ENCODE measurements at regions not wholly inside any gene's neighbourhood (a gene's known extent, or its start where the extent isn't known, plus 50 kb on each side); places are given as distances from the start of the nearest gene placed in this dataset.

DNA sequence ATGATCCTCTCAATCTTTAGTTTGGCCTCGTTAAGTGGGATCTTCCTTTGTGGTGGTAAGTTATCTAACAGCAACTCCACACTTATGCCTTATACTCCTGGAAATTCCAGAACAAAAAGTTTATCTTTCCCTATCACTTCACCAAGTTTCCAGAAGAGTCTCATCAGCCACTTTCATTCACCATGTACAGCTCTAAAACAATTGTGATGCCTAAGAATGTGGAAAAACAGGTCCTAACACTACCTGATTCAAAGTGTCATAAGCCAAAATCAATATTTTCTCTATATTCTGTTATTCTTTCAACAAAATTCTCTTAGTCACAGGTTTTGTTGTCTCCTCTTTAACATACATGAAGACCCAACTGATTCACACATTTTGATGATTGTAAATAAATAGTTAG, 342.4 kb upstream of the TYRP1 start:
- intact Hi-C loops (cut with DNase I; ENCODE audit: low total_unique reads) (no loop called here), in situ Hi-C loops (cut with MboI; ENCODE audit: low pct_ligation_motif_present in 1 of 4, low pct_unique_long_range_greater_than_20kb in 1 of 4, low sequenced_read_pairs in 3 of 4) (no loop called here)
- H3K9me3 ChIP-seq: no peaks in the 10 kb centered on the region
- WGBS, 2 donors (ENCODE audit: low coverage in 1 of 2): 36 to 75% methylated on average over 1 of the region's 1 CpG
- no peaks in the 10 kb centered on the region for H3K27me3 ChIP-seq
- H3K4me3 ChIP-seq: no peak overlapping the region
- no peaks in the 10 kb centered on the region for H3K36me3 ChIP-seq
- DNase-seq: no peak
- H3K4me1 ChIP-seq: no peaks in the 10 kb centered on the region
- H3K27ac ChIP-seq: no peak overlapping the region
- TF ChIP-seq EP300 (IDR thresholded peaks at IDR 0.05; ENCODE audit: low read depth): no peak
- TF ChIP-seq POLR2AphosphoS5 (IDR thresholded peaks at IDR 0.05): no peak
- TF ChIP-seq, protein P1, sequence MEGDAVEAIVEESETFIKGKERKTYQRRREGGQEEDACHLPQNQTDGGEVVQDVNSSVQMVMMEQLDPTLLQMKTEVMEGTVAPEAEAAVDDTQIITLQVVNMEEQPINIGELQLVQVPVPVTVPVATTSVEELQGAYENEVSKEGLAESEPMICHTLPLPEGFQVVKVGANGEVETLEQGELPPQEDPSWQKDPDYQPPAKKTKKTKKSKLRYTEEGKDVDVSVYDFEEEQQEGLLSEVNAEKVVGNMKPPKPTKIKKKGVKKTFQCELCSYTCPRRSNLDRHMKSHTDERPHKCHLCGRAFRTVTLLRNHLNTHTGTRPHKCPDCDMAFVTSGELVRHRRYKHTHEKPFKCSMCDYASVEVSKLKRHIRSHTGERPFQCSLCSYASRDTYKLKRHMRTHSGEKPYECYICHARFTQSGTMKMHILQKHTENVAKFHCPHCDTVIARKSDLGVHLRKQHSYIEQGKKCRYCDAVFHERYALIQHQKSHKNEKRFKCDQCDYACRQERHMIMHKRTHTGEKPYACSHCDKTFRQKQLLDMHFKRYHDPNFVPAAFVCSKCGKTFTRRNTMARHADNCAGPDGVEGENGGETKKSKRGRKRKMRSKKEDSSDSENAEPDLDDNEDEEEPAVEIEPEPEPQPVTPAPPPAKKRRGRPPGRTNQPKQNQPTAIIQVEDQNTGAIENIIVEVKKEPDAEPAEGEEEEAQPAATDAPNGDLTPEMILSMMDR (IDR thresholded peaks at IDR 0.05): no peak
- no peak for TF ChIP-seq POLR2A (IDR thresholded peaks at IDR 0.05)

DNA sequence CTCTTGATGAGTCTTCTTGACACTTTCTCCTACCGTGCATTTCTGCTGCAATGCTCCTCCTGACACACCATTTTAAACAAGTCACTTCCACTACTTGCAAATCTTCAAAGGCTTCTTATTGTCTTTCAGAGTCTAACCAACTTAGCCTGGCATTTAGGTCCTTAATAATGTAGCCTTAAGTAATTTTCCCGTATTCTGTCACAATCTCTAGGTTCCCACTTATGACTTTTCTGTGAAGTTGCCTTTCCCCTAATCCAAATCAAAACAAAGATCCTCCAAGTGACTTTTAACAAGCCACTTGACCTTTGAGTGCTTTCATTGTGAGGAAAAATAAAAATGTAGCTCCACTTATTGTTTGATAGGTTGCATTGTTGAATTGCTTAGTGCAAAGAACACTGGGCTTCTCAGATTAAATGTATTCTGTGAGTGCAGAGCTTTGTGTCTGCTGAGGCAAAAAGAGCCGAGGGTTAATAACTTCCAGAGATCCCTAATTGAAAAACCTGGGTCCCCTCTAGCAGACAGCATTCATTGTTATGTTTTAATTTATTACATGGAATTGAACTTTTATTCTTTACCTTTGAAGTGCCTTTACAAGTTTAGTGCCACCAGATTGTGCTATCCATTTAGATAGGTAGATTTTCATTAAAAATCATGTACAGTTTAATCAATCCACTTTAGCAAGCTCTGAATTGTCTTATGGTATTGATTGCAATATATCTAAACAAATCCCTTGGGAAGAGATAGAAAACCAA, 341.7 kb upstream of the TYRP1 start:
- TF ChIP-seq EP300 (IDR thresholded peaks at IDR 0.05; ENCODE audit: low read depth) (no peak), POLR2AphosphoS5 (IDR thresholded peaks at IDR 0.05) (no peak), POLR2A (IDR thresholded peaks at IDR 0.05) (no peak)
- TF ChIP-seq, protein P1 (IDR thresholded peaks at IDR 0.05): no peak
- intact Hi-C loops (cut with DNase I; ENCODE audit: low total_unique reads): loop anchor here (2.0 kb wide), 1 partner anchor 359 kb away; no protein-coding TSS in a partner anchor
- H3K4me1 ChIP-seq: no peaks in the 10 kb centered on the region
- no peak overlapping the region for H3K4me3 ChIP-seq
- no peak overlapping the region for H3K27ac ChIP-seq
- in situ Hi-C loops (cut with MboI; ENCODE audit: low pct_ligation_motif_present in 1 of 4, low pct_unique_long_range_greater_than_20kb in 1 of 4, low sequenced_read_pairs in 3 of 4): no loop called here
- WGBS, 2 donors (ENCODE audit: low coverage in 1 of 2): 58 to 62% methylated on average over 3 of the region's 3 CpGs
- no peaks in the 10 kb centered on the region for H3K9me3 ChIP-seq
- DNase-seq: no peak
- H3K27me3 ChIP-seq: no peaks in the 10 kb centered on the region
- no peaks in the 10 kb centered on the region for H3K36me3 ChIP-seq

DNA sequence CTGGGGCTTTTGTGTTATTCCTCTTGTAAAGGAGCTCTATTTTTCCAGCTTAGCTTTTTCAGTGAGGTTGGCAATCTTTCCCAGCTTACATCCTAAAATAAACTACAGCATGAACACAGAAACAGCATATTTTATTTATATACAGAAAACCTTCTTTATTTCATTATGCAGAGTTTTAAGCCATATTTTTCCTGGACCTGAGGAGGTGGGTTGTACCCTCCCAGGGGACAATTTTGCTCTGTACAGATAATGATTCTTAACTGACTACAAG, 341.2 kb upstream of the TYRP1 start:
- no peak for DNase-seq
- Histone ChIP-seq H3K27ac (no peak overlapping the region), H3K36me3 (no peaks in the 10 kb centered on the region), H3K4me1 (no peaks in the 10 kb centered on the region), H3K9me3 (no peaks in the 10 kb centered on the region), H3K27me3 (no peaks in the 10 kb centered on the region), H3K4me3 (no peak overlapping the region)
- in situ Hi-C loops (cut with MboI; ENCODE audit: low pct_ligation_motif_present in 1 of 4, low pct_unique_long_range_greater_than_20kb in 1 of 4, low sequenced_read_pairs in 3 of 4): no loop called here
- intact Hi-C loops (cut with DNase I; ENCODE audit: low total_unique reads): loop anchor here (2.0 kb wide), 1 partner anchor 359 kb away; no protein-coding TSS in a partner anchor
- TF ChIP-seq POLR2AphosphoS5 (IDR thresholded peaks at IDR 0.05): no peak
- no peak for TF ChIP-seq EP300 (IDR thresholded peaks at IDR 0.05; ENCODE audit: low read depth)
- TF ChIP-seq POLR2A (IDR thresholded peaks at IDR 0.05): no peak
- TF ChIP-seq, protein P1 (IDR thresholded peaks at IDR 0.05): no peak

DNA sequence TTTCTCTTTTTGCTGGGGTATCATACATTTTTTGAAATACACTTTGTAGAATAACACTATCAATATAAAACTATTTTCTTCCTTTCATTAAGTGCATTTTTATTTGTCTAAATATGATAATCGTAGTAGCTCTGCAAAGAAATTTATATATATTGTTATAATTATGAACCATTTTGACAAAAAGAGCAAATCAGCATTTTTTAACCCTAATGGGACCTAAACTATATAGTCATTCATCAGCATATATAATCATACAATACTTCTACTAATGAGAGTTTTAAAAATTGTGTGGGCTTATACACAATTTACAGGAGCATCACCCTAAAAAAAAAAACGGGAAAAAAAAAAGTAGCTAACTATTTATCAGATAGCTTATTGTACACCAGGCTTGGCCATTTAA, 329.7 kb upstream of the TYRP1 start:
- intact Hi-C loops (cut with DNase I; ENCODE audit: low total_unique reads) (loop anchor here (10.0 kb wide), 1 partner anchor 409 kb away; no protein-coding TSS in a partner anchor), in situ Hi-C loops (cut with MboI; ENCODE audit: low pct_ligation_motif_present in 1 of 4, low pct_unique_long_range_greater_than_20kb in 1 of 4, low sequenced_read_pairs in 3 of 4) (no loop called here)
- H3K4me1 ChIP-seq: no peaks in the 10 kb centered on the region
- no peaks in the 10 kb centered on the region for H3K9me3 ChIP-seq
- no peak for TF ChIP-seq EP300 (IDR thresholded peaks at IDR 0.05; ENCODE audit: low read depth)
- no peak for TF ChIP-seq POLR2A (IDR thresholded peaks at IDR 0.05)
- TF ChIP-seq, protein P1 (IDR thresholded peaks at IDR 0.05): no peak
- no peak for TF ChIP-seq POLR2AphosphoS5 (IDR thresholded peaks at IDR 0.05)
- no peaks in the 10 kb centered on the region for H3K36me3 ChIP-seq
- no peak overlapping the region for H3K4me3 ChIP-seq
- no peaks in the 10 kb centered on the region for H3K27me3 ChIP-seq
- DNase-seq: no peak
- no peak overlapping the region for H3K27ac ChIP-seq
- 29 to 59% methylated on average over 2 of the region's 2 CpGs for WGBS, 2 donors (ENCODE audit: low coverage in 1 of 2)

Measured in transverse colon (tissue), 4 donors.